Mesenchymal stem cell (in vitro differentiated cells and primary cell): ENCODE measurements at regions not wholly inside any gene's neighbourhood (a gene's known extent, or its start where the extent isn't known, plus 50 kb on each side); places are given as distances from the start of the nearest gene placed in this dataset.
"Not testable (repeated sequence)": the region's sequence is repeated elsewhere in the genome, so short reads cannot be mapped to it uniquely, and the experiment has no call there.

Experiments
- DNase-seq: peaks from one replicate; pipeline ENCODE4 v3.0.0-alpha.2; 2013
- H2AFZ ChIP-seq: one replicate; pipeline ENCODE4 v1.6.1; 2013; ENCODE audit warnings: low read depth, mild to moderate bottlenecking, control low read depth, inconsistent platforms, low read length, moderate library complexity
- H2AK5ac ChIP-seq: 2 replicates; pipeline ENCODE4 v1.6.1; 2013; ENCODE audit warnings: low read length, moderate library complexity, mild to moderate bottlenecking, inconsistent platforms; ENCODE audit not compliant: severe bottlenecking
- H2BK120ac ChIP-seq: one replicate; pipeline ENCODE4 v1.6.1; 2013; ENCODE audit warnings: low read depth, mild to moderate bottlenecking, inconsistent platforms, low read length, moderate library complexity
- H2BK12ac ChIP-seq, 2 experiments: one replicate each; pipeline ENCODE4 v1.6.1; 2013; ENCODE audit warnings: inconsistent platforms in 2 of 2, low read length in 2 of 2, mild to moderate bottlenecking in 2 of 2, moderate library complexity in 2 of 2, control low read depth in 1 of 2
- H2BK15ac ChIP-seq: one replicate; pipeline ENCODE4 v1.6.1; 2013; ENCODE audit warnings: mild to moderate bottlenecking, low read depth, inconsistent platforms; ENCODE audit not compliant: poor library complexity, severe bottlenecking
- H2BK5ac ChIP-seq: 2 replicates; pipeline ENCODE4 v1.6.1; 2013; ENCODE audit warnings: low read depth, mild to moderate bottlenecking, low read length, control low read depth, inconsistent platforms; ENCODE audit not compliant: poor library complexity, severe bottlenecking
- H3K14ac ChIP-seq, 2 experiments: one replicate each; pipeline ENCODE4 v1.6.1; 2013; ENCODE audit warnings: inconsistent platforms in 2 of 2, low read length in 2 of 2, control low read depth in 1 of 2, mild to moderate bottlenecking in 1 of 2, moderate library complexity in 1 of 2
- H3K18ac ChIP-seq, 2 experiments: one replicate each; pipeline ENCODE4 v1.6.1; 2013; ENCODE audit warnings: inconsistent platforms in 2 of 2, low read length in 2 of 2, control low read depth in 1 of 2, low read depth in 1 of 2, mild to moderate bottlenecking in 1 of 2
- H3K23ac ChIP-seq, 2 experiments: one replicate each; pipeline ENCODE4 v1.6.1; 2013; ENCODE audit warnings: inconsistent platforms in 2 of 2, low read length in 2 of 2, mild to moderate bottlenecking in 2 of 2, moderate library complexity in 2 of 2, control low read depth in 1 of 2
- H3K27ac ChIP-seq: 2 replicates; pipeline ENCODE4 v1.5.1; 2013; ENCODE audit warnings: mild to moderate bottlenecking, moderate library complexity, low read length, control low read depth, inconsistent platforms; ENCODE audit not compliant: poor library complexity, severe bottlenecking
- H3K27me3 ChIP-seq, 2 experiments: 2 replicates each; pipeline versions ENCODE4 v1.6.1 to v1.7.0; 2013; ENCODE audit warnings: low read length in 2 of 2, mild to moderate bottlenecking in 2 of 2, moderate library complexity in 2 of 2, control low read depth in 1 of 2, inconsistent platforms in 1 of 2; ENCODE audit not compliant: control insufficient read depth in 1 of 2, insufficient read depth in 1 of 2
- H3K36me3 ChIP-seq, 2 experiments: 2 replicates each; pipeline versions ENCODE4 v1.6.1 to v1.7.0; 2013; ENCODE audit warnings: low read length in 2 of 2, control low read depth in 1 of 2, inconsistent platforms in 1 of 2, low read depth in 1 of 2, mild to moderate bottlenecking in 1 of 2; ENCODE audit not compliant: insufficient read depth in 2 of 2, control insufficient read depth in 1 of 2
- H3K4ac ChIP-seq, 2 experiments: one replicate each; pipeline ENCODE4 v1.6.1; 2013; ENCODE audit warnings: inconsistent platforms in 2 of 2, low read length in 2 of 2, mild to moderate bottlenecking in 2 of 2, moderate library complexity in 2 of 2, control low read depth in 1 of 2, low read depth in 1 of 2
- H3K4me1 ChIP-seq: 2 replicates; pipeline ENCODE4 v1.6.1; 2013; ENCODE audit warnings: low read depth, low read length, control low read depth; ENCODE audit not compliant: control insufficient read depth, insufficient read depth
- H3K4me2 ChIP-seq: 2 replicates; pipeline ENCODE4 v1.6.1; 2013; ENCODE audit warnings: low read length, mild to moderate bottlenecking, inconsistent platforms; ENCODE audit not compliant: poor library complexity, severe bottlenecking
- H3K4me3 ChIP-seq, 2 experiments: 2 replicates each; pipeline versions ENCODE4 v1.5.1 to v1.7.0; 2013; ENCODE audit warnings: low read length in 2 of 2, mild to moderate bottlenecking in 2 of 2, control low read depth in 1 of 2, low read depth in 1 of 2; ENCODE audit not compliant: insufficient read depth in 1 of 2
- H3K79me1 ChIP-seq: replicated peaks from 2 replicates; pipeline ENCODE4 v1.6.1; 2013; ENCODE audit warnings: mild to moderate bottlenecking, control low read depth, low read length, inconsistent platforms; ENCODE audit not compliant: poor library complexity, severe bottlenecking
- H3K9ac ChIP-seq: 2 replicates; pipeline ENCODE4 v1.7.0; 2013; ENCODE audit warnings: mild to moderate bottlenecking, low read length, moderate library complexity
- H3K9me3 ChIP-seq: 2 replicates; pipeline ENCODE4 v1.7.0; 2013; ENCODE audit warnings: mild to moderate bottlenecking, low read length; ENCODE audit not compliant: control insufficient read depth
- H4K8ac ChIP-seq: one replicate; pipeline ENCODE4 v1.6.1; 2013; ENCODE audit warnings: inconsistent platforms, mild to moderate bottlenecking, low read length, moderate library complexity
- H4K91ac ChIP-seq: one replicate; pipeline ENCODE4 v1.6.1; 2013; ENCODE audit warnings: mild to moderate bottlenecking, low read length, inconsistent platforms
- WGBS: methylation state at CpG from one replicate; pipeline ENCODE4 v1.1.7; 2013; ENCODE audit warnings: mixed read lengths; 5-methylcytosine and 5-hydroxymethylcytosine counted together

DNA sequence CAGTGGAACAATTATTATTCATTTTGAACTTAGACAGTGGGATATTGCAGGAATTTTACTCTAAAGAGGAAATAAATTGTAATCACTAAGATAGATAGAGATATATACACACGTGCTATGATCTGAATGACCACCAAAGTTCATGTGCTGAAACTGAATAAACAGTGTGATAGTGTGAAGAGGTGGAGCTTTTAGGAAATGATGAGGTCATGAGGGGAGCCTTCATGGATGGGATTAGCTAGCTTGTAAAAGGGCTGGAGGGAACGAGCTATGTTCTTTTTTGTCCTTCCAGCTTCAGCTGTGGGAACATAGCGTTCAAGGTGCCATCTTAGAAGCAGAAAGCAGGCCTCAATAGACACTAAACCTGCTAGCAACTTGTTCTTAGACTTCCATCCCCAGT, 191.5 kb upstream of the LRIG3 start:
- H3K27me3 ChIP-seq, result no peaks in the 10 kb centered on the region
- DNase-seq, result no peak
- peaks cover 4% of the 10 kb centered on the region for H3K4me1 ChIP-seq

DNA sequence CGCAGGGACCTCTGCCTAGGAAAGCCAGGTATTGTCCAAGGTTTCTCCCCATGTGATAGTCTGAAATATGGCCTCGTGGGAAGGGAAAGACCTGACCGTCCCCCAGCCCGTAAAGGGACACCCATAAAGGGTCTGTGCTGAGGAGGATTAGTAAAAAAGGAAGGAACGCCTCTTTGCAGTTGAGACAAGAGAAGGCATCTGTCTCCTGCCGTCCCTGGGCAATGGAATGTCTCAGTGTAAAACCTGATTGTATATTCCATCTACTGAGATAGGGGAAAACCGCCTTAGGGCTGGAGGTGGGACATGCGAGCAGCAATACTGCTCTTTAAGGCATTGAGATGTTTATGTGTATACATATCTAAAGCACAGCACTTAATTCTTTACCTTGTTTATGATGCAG, 188.2 kb upstream of the LRIG3 start:
- H3K27me3 ChIP-seq, H2AK5ac ChIP-seq: not testable (repeated sequence)

More for the DNA sequence above, 191.5 kb upstream of the LRIG3 start:
- Histone ChIP-seq H3K36me3 (no peaks in the 10 kb centered on the region), H3K4me3 (no peak overlapping the region), H2BK120ac (no peak overlapping the region), H2BK12ac (no peak overlapping the region), H3K4ac (no peak overlapping the region), H3K23ac (no peak overlapping the region), H2BK5ac (no peak overlapping the region), H3K9ac (no peak overlapping the region), H2BK15ac (no peak overlapping the region), H2AK5ac (no peak overlapping the region), H4K8ac (no peak overlapping the region), H3K27ac (no peak overlapping the region), H3K4me2 (no peak overlapping the region), H2AFZ (no peak overlapping the region), H3K79me1 (no peaks in the 10 kb centered on the region), H4K91ac (no peak overlapping the region), H3K9me3 (no peaks in the 10 kb centered on the region), H3K14ac (no peak overlapping the region), H3K18ac (no peak overlapping the region)
- 85% methylated on average over 3 of the region's 3 CpGs for WGBS

DNA sequence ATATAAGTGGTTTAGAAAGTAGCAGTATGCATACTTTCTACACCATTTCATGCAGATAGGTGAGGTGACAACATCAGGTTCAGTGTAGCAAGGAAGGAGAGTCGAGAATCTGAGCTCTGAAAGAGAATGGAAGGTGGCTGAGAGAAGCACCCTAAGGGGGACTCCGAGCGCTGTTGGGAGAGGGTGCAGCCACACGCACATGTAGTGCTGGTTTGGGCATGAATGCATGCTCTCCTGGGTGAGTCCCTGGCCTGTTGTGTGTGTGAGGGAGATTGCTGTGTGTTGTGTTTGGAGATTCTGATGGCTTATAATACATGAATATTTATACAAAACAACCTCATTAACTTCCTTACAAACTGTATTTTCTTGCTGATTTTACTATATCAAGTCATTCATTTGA, 180.3 kb upstream of the LRIG3 start:
- Histone ChIP-seq H3K36me3 (no peaks in the 10 kb centered on the region), H3K4me1 (no peaks in the 10 kb centered on the region), H3K14ac (no peak overlapping the region), H3K4me2 (no peak overlapping the region), H2AFZ (no peak overlapping the region), H3K18ac (no peak overlapping the region), H3K4ac (no peak overlapping the region), H4K8ac (no peak overlapping the region), H3K27me3 (no peaks in the 10 kb centered on the region), H3K79me1 (no peaks in the 10 kb centered on the region), H2BK5ac (no peak overlapping the region), H2BK15ac (no peak overlapping the region), H4K91ac (no peak overlapping the region), H2BK12ac (no peak overlapping the region), H3K9me3 (no peaks in the 10 kb centered on the region), H2AK5ac (no peak overlapping the region), H3K9ac (no peak overlapping the region), H3K27ac (no peak overlapping the region), H3K4me3 (no peak overlapping the region), H3K23ac (no peak overlapping the region), H2BK120ac (no peak overlapping the region)
- 91% methylated on average over 3 of the region's 4 CpGs for WGBS
- no peak for DNase-seq

More for the DNA sequence above, 188.2 kb upstream of the LRIG3 start:
- H4K8ac ChIP-seq, H3K27ac ChIP-seq, H3K18ac ChIP-seq, H2BK120ac ChIP-seq, H2BK15ac ChIP-seq, H3K4me1 ChIP-seq, H3K4ac ChIP-seq, H3K9me3 ChIP-seq, H2BK12ac ChIP-seq, H2BK5ac ChIP-seq, DNase-seq, H3K23ac ChIP-seq, H3K79me1 ChIP-seq, H3K4me2 ChIP-seq, H3K9ac ChIP-seq, H3K4me3 ChIP-seq, H4K91ac ChIP-seq, H2AFZ ChIP-seq, H3K36me3 ChIP-seq, H3K14ac ChIP-seq: not testable (repeated sequence)
- 82% methylated on average over 6 of the region's 8 CpGs for WGBS

GRCh38 chr12:59097876-59098275, 177.6 kb upstream of the LRIG3 start:
- Histone ChIP-seq H3K23ac (no peak overlapping the region), H3K9ac (no peak overlapping the region), H3K36me3 (no peaks in the 10 kb centered on the region), H3K4me2 (no peak overlapping the region), H3K18ac (no peak overlapping the region), H2BK5ac (no peak overlapping the region), H3K4me3 (no peak overlapping the region), H3K9me3 (no peaks in the 10 kb centered on the region), H3K4me1 (no peaks in the 10 kb centered on the region), H3K27ac (no peak overlapping the region), H3K14ac (no peak overlapping the region), H2BK120ac (no peak overlapping the region), H3K79me1 (no peaks in the 10 kb centered on the region), H4K8ac (no peak overlapping the region), H3K27me3 (no peaks in the 10 kb centered on the region), H2AK5ac (no peak overlapping the region), H2AFZ (no peak overlapping the region), H4K91ac (no peak overlapping the region), H2BK15ac (no peak overlapping the region), H2BK12ac (no peak overlapping the region), H3K4ac (no peak overlapping the region)
- WGBS, result no CpG with 5 or more reads among the region's 1 CpG
- DNase-seq, result no peak
